ENCODE measurements at regions not wholly inside any gene's neighbourhood (a gene's known extent, or its start where the extent isn't known, plus 50 kb on each side); places are given as distances from the start of the nearest gene placed in this dataset.
"Not testable (repeated sequence)": the region's sequence is repeated elsewhere in the genome, so short reads cannot be mapped to it uniquely, and the experiment has no call there.

- no peak overlapping the region for H3K4me3 ChIP-seq (ENCODE audit: low read depth, low read length)
- DNase-seq (ENCODE audit: low read depth), result no peak
- TF ChIP-seq CTCF (conservative IDR thresholded peaks at IDR 0.05; ENCODE audit: low read depth, low read length), result no peak
Measured at GRCh38 chr3:78496501-78496900, 1271.3 kb downstream of the ROBO1 start.

- H3K4me3 ChIP-seq (ENCODE audit: low read depth, low read length), result no peak overlapping the region
- DNase-seq (ENCODE audit: low read depth), result no peak
- TF ChIP-seq CTCF (conservative IDR thresholded peaks at IDR 0.05; ENCODE audit: low read depth, low read length), result no peak
Measured at GRCh38 chr3:78497021-78497420, 1270.8 kb downstream of the ROBO1 start.

- no peak overlapping the region for H3K4me3 ChIP-seq (ENCODE audit: low read depth, low read length)
- DNase-seq (ENCODE audit: low read depth), result peak; percentile 51
- peak; percentile 25 for TF ChIP-seq CTCF (conservative IDR thresholded peaks at IDR 0.05; ENCODE audit: low read depth, low read length)
Measured at GRCh38 chr3:78497767-78498166, 1270.0 kb downstream of the ROBO1 start.

- no peak overlapping the region for H3K4me3 ChIP-seq (ENCODE audit: low read depth, low read length)
- no peak for TF ChIP-seq CTCF (conservative IDR thresholded peaks at IDR 0.05; ENCODE audit: low read depth, low read length)
- peak; percentile 26 for DNase-seq (ENCODE audit: low read depth)
Measured at GRCh38 chr3:78506061-78506460, 1261.7 kb downstream of the ROBO1 start.

- DNase-seq (ENCODE audit: low read depth), result peak; percentile 69
- H3K4me3 ChIP-seq (ENCODE audit: low read depth, low read length), result no peak overlapping the region
- no peak for TF ChIP-seq CTCF (conservative IDR thresholded peaks at IDR 0.05; ENCODE audit: low read depth, low read length)
Measured at GRCh38 chr3:78506581-78507195, 1261.1 kb downstream of the ROBO1 start.

GRCh38 chr3:78507196-78507984 lies 1260.4 kb downstream of the ROBO1 start:
- DNase-seq (ENCODE audit: low read depth), result no peak
- no peak for TF ChIP-seq CTCF (conservative IDR thresholded peaks at IDR 0.05; ENCODE audit: low read depth, low read length)
- H3K4me3 ChIP-seq (ENCODE audit: low read depth, low read length), result no peak overlapping the region

GRCh38 chr3:78511840-78512239 lies 1256.0 kb downstream of the ROBO1 start:
- no peak overlapping the region for H3K4me3 ChIP-seq (ENCODE audit: low read depth, low read length)
- no peak for TF ChIP-seq CTCF (conservative IDR thresholded peaks at IDR 0.05; ENCODE audit: low read depth, low read length)
- DNase-seq (ENCODE audit: low read depth), result no peak

- not testable (repeated sequence) for H3K4me3 ChIP-seq (ENCODE audit: low read depth, low read length); DNase-seq (ENCODE audit: low read depth)
Measured at GRCh38 chr3:78512786-78513185, 1255.0 kb downstream of the ROBO1 start.

All from choroid plexus epithelial cell (primary cell).